ENCODE measurements at regions not wholly inside any gene's neighbourhood (a gene's known extent, or its start where the extent isn't known, plus 50 kb on each side); places are given as distances from the start of the nearest gene placed in this dataset.

- H3K4me3 ChIP-seq (ENCODE audit: severe bottlenecking): no peak overlapping the region
- no peak overlapping the region for H3K27ac ChIP-seq (ENCODE audit: poor library complexity, severe bottlenecking)
- DNase-seq (ENCODE audit: low spot score): no peak
- no peak for TF ChIP-seq CTCF (IDR thresholded peaks at IDR 0.05; ENCODE audit: poor library complexity, severe bottlenecking)
- no peaks in the 10 kb centered on the region for H3K36me3 ChIP-seq (ENCODE audit: low read depth)
- H3K9me3 ChIP-seq (ENCODE audit: severe bottlenecking): no peaks in the 10 kb centered on the region
- no peak for ATAC-seq (ENCODE audit: low read depth)
- no peaks in the 10 kb centered on the region for H3K27me3 ChIP-seq (ENCODE audit: insufficient read depth, poor library complexity, severe bottlenecking)
- no peaks in the 10 kb centered on the region for H3K4me1 ChIP-seq (ENCODE audit: insufficient read depth, poor library complexity, severe bottlenecking)
Observed at GRCh38 chr18:64219517-64219916, 70.6 kb upstream of the LINC00305 start.

GRCh38 chr18:64210401-64210949 is 61.6 kb upstream of the LINC00305 start:
- no peaks in the 10 kb centered on the region for H3K27me3 ChIP-seq (ENCODE audit: insufficient read depth, poor library complexity, severe bottlenecking)
- DNase-seq (ENCODE audit: low spot score) (no peak), ATAC-seq (ENCODE audit: low read depth) (no peak)
- no peak overlapping the region for H3K4me3 ChIP-seq (ENCODE audit: severe bottlenecking)
- no peak for TF ChIP-seq CTCF (IDR thresholded peaks at IDR 0.05; ENCODE audit: poor library complexity, severe bottlenecking)
- H3K4me1 ChIP-seq (ENCODE audit: insufficient read depth, poor library complexity, severe bottlenecking): no peaks in the 10 kb centered on the region
- no peak overlapping the region for H3K27ac ChIP-seq (ENCODE audit: poor library complexity, severe bottlenecking)
- H3K36me3 ChIP-seq (ENCODE audit: low read depth): no peaks in the 10 kb centered on the region
- no peaks in the 10 kb centered on the region for H3K9me3 ChIP-seq (ENCODE audit: severe bottlenecking)

DNA sequence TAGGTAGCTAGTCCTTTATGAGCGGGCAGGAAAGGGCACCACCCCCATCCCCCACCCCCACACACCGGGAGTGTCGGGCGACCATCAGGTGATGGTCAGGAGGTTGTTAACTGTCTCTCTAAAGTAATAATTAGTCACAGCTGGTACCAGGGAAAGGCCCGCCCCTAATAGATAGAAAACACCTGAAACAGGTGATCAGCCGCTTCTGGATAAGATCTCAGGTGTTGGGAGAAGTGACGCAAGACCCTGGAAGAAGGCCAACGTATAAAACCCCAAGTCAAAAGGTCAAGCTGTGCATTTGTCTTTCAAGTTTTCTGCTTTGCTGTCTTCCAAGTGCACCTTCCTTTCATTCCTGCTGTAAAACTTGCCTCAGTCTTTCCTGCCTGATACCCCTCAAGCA is 59.6 kb upstream of the LINC00305 start:
- no peak for TF ChIP-seq CTCF (IDR thresholded peaks at IDR 0.05; ENCODE audit: poor library complexity, severe bottlenecking)
- Histone ChIP-seq H3K27ac (ENCODE audit: poor library complexity, severe bottlenecking) (no peak overlapping the region), H3K4me1 (ENCODE audit: insufficient read depth, poor library complexity, severe bottlenecking) (no peaks in the 10 kb centered on the region), H3K9me3 (ENCODE audit: severe bottlenecking) (no peaks in the 10 kb centered on the region), H3K36me3 (ENCODE audit: low read depth) (no peaks in the 10 kb centered on the region), H3K27me3 (ENCODE audit: insufficient read depth, poor library complexity, severe bottlenecking) (no peaks in the 10 kb centered on the region), H3K4me3 (ENCODE audit: severe bottlenecking) (no peak overlapping the region)
- no peak for DNase-seq (ENCODE audit: low spot score)
- no peak for ATAC-seq (ENCODE audit: low read depth)

- ATAC-seq (ENCODE audit: low read depth) (no peak), DNase-seq (ENCODE audit: low spot score) (no peak)
- H3K36me3 ChIP-seq (ENCODE audit: low read depth): no peaks in the 10 kb centered on the region
- H3K27ac ChIP-seq (ENCODE audit: poor library complexity, severe bottlenecking): no peak overlapping the region
- no peaks in the 10 kb centered on the region for H3K27me3 ChIP-seq (ENCODE audit: insufficient read depth, poor library complexity, severe bottlenecking)
- no peaks in the 10 kb centered on the region for H3K4me1 ChIP-seq (ENCODE audit: insufficient read depth, poor library complexity, severe bottlenecking)
- no peak for TF ChIP-seq CTCF (IDR thresholded peaks at IDR 0.05; ENCODE audit: poor library complexity, severe bottlenecking)
- H3K9me3 ChIP-seq (ENCODE audit: severe bottlenecking): no peaks in the 10 kb centered on the region
- no peak overlapping the region for H3K4me3 ChIP-seq (ENCODE audit: severe bottlenecking)
Observed at GRCh38 chr18:64207820-64208219, 58.9 kb upstream of the LINC00305 start.

DNA sequence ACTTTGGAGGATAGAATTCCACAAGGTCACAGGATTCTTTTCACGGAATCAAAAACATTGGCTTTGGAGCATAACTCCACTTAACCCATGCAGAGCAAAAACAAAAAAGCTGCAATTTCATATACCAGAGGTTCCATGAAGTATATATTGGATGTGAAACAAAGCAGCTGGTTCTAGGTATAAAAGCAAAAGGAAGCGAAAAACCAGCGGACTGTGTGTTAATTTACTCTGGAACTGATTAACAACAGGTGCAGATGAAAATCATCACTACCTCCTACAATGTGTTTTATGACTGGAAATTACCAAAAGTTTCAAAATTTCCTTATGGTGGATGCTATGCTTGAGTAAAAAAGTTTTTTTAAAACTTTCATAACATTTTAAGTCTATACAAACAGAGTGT is 54.4 kb upstream of the LINC00305 start:
- H3K4me3 ChIP-seq (ENCODE audit: severe bottlenecking): no peak overlapping the region
- no peaks in the 10 kb centered on the region for H3K9me3 ChIP-seq (ENCODE audit: severe bottlenecking)
- TF ChIP-seq CTCF (IDR thresholded peaks at IDR 0.05; ENCODE audit: poor library complexity, severe bottlenecking): no peak
- ATAC-seq (ENCODE audit: low read depth): no peak
- H3K27ac ChIP-seq (ENCODE audit: poor library complexity, severe bottlenecking): no peak overlapping the region
- no peaks in the 10 kb centered on the region for H3K4me1 ChIP-seq (ENCODE audit: insufficient read depth, poor library complexity, severe bottlenecking)
- no peaks in the 10 kb centered on the region for H3K36me3 ChIP-seq (ENCODE audit: low read depth)
- H3K27me3 ChIP-seq (ENCODE audit: insufficient read depth, poor library complexity, severe bottlenecking): no peaks in the 10 kb centered on the region
- no peak for DNase-seq (ENCODE audit: low spot score)

Measured in RWPE2 (cell line).